Ovary (tissue), 3 donors: ENCODE measurements at regions not wholly inside any gene's neighbourhood (a gene's known extent, or its start where the extent isn't known, plus 50 kb on each side); places are given as distances from the start of the nearest gene placed in this dataset.

Experiments used
- CTCF ChIP-seq, 3 donors: fragments of 450-650 bp in 2 of 3; fragments of 200-600 bp in 1 of 3; IDR thresholded peaks; one replicate each; pipeline versions ENCODE4 v1.5.1 to v1.8.0; 2016 to 2022; ENCODE audit warnings: antibody characterized with exemption in 3 of 3, mild to moderate bottlenecking in 1 of 3
- POLR2A ChIP-seq: fragments of 450-650 bp; IDR thresholded peaks from one replicate; pipeline ENCODE4 v1.6.1; 2017; ENCODE audit warnings: antibody characterized with exemption, mild to moderate bottlenecking, moderate library complexity
- donor health status: DM: no; HTN: no; CAD: no.

- TF ChIP-seq POLR2A, result no peak
- no peak for TF ChIP-seq CTCF (IDR thresholded peaks at IDR 0.05)
Observed at GRCh38 chr6:71090217-71090616, 133.4 kb upstream of the B3GAT2 start.
